ENCODE measurements at regions not wholly inside any gene's neighbourhood (a gene's known extent, or its start where the extent isn't known, plus 50 kb on each side); places are given as distances from the start of the nearest gene placed in this dataset.

- TF ChIP-seq REST (IDR thresholded peaks at IDR 0.05; ENCODE audit: unreplicated experiment), result no peak
- no peak for TF ChIP-seq EZH2 (IDR thresholded peaks at IDR 0.05; ENCODE audit: low read depth, unreplicated experiment)
- TF ChIP-seq CTCF (conservative IDR thresholded peaks at IDR 0.05; ENCODE audit: low read depth in 2 of 2), result no peak
- no peak for TF ChIP-seq ZNF114 (CRISPR knock-in tag; IDR thresholded peaks at IDR 0.05)
- no peak for TF ChIP-seq POLR2AphosphoS5 (IDR thresholded peaks at IDR 0.05; ENCODE audit: low read depth)
- TF ChIP-seq CREB1 (CRISPR knock-in tag; IDR thresholded peaks at IDR 0.05; ENCODE audit: low read depth), result no peak
- no peak for TF ChIP-seq STAT1 (IDR thresholded peaks at IDR 0.05; ENCODE audit: unreplicated experiment)
- TF ChIP-seq EZH2phosphoT487 (IDR thresholded peaks at IDR 0.05; ENCODE audit: unreplicated experiment), result no peak
- no peak for TF ChIP-seq JUNB (IDR thresholded peaks at IDR 0.05; ENCODE audit: unreplicated experiment)
- TF ChIP-seq NANOG (IDR thresholded peaks at IDR 0.05; ENCODE audit: borderline replicate concordance), result no peak
These were observed 373.1 kb upstream of the HS3ST1 start (continued) for GRCh38 chr4:11801466-11802446.

- ATAC-seq, result no peak
- peak overlapping the region; percentile 54 for H3K4me2 ChIP-seq
- peaks cover 13% of the 10 kb centered on the region for H3K4me1 ChIP-seq (ENCODE audit: insufficient read depth)
These were observed 370.5 kb upstream of the HS3ST1 start for GRCh38 chr4:11799196-11799595.

More at GRCh38 chr4:11799196-11799595, 370.5 kb upstream of the HS3ST1 start:
- Histone ChIP-seq H2AFZ (no peak overlapping the region), H3K9me2 (ENCODE audit: insufficient read depth) (no peaks in the 10 kb centered on the region), H3K79me2 (replicated peaks; ENCODE audit: insufficient read depth) (no peaks in the 10 kb centered on the region), H3K4me3 (no peak overlapping the region), H3K27me3 (ENCODE audit: insufficient read depth) (no peaks in the 10 kb centered on the region), H3K36me3 (ENCODE audit: insufficient read depth) (no peaks in the 10 kb centered on the region), H3K27ac (ENCODE audit: low read depth) (no peak overlapping the region), H3F3A (replicated peaks; ENCODE audit: low read depth) (no peaks in the 10 kb centered on the region), H4K20me1 (replicated peaks; ENCODE audit: insufficient read depth) (no peaks in the 10 kb centered on the region)
- TF ChIP-seq CTCF (conservative IDR thresholded peaks at IDR 0.05; ENCODE audit: low read depth in 2 of 2), result no peak
- no peak for TF ChIP-seq POLR2AphosphoS5 (IDR thresholded peaks at IDR 0.05; ENCODE audit: low read depth)
- Mint-ChIP-seq H3K4me1 (peaks cover 8% of the 10 kb centered on the region), H3K27me3 (ENCODE audit: insufficient read depth, low read depth, poor library complexity) (peaks cover 3% of the 10 kb centered on the region), H3K9me3 (no peaks in the 10 kb centered on the region), H3K36me3 (ENCODE audit: low read depth) (no peaks in the 10 kb centered on the region), H3K27ac (no peak overlapping the region), H3K4me3 (no peak overlapping the region)
- peak; percentile 17 for DNase-seq (ENCODE audit: low spot score)
